Neuronal stem cell (in vitro differentiated cells): ENCODE measurements at regions not wholly inside any gene's neighbourhood (a gene's known extent, or its start where the extent isn't known, plus 50 kb on each side); places are given as distances from the start of the nearest gene placed in this dataset.

ENCODE experiments used
- DNase-seq: peaks from one replicate; pipeline ENCODE4 v3.0.0-alpha.2; 2013; ENCODE audit warnings: low spot score
- H2AFZ ChIP-seq: one replicate; pipeline ENCODE4 v1.6.1; 2013; ENCODE audit warnings: mild to moderate bottlenecking, low read length, inconsistent platforms
- H2AK5ac ChIP-seq: 2 replicates; pipeline ENCODE4 v1.6.1; 2013; ENCODE audit warnings: low read depth, mild to moderate bottlenecking, inconsistent platforms, low read length, moderate library complexity, mixed read lengths
- H2BK120ac ChIP-seq: 2 replicates; pipeline ENCODE4 v1.6.1; 2013; ENCODE audit warnings: low read depth, mild to moderate bottlenecking, inconsistent platforms, low read length, moderate library complexity, mixed read lengths
- H2BK12ac ChIP-seq: one replicate; pipeline ENCODE4 v1.6.1; 2013; ENCODE audit warnings: low read length, inconsistent platforms
- H2BK15ac ChIP-seq: 2 replicates; pipeline ENCODE4 v1.6.1; 2013; ENCODE audit warnings: mild to moderate bottlenecking, low read length, inconsistent platforms, mixed read lengths
- H2BK5ac ChIP-seq: one replicate; pipeline ENCODE4 v1.6.1; 2013; ENCODE audit warnings: inconsistent platforms, mild to moderate bottlenecking, low read length, moderate library complexity
- H3K14ac ChIP-seq: one replicate; pipeline ENCODE4 v1.6.1; 2013; ENCODE audit warnings: low read length, inconsistent platforms
- H3K18ac ChIP-seq: 2 replicates; pipeline ENCODE4 v1.6.1; 2013; ENCODE audit warnings: low read length, inconsistent platforms
- H3K23ac ChIP-seq: 2 replicates; pipeline ENCODE4 v1.6.1; 2013; ENCODE audit warnings: low read depth, mild to moderate bottlenecking, mixed read lengths, low read length, inconsistent platforms; ENCODE audit not compliant: poor library complexity
- H3K27ac ChIP-seq: replicated peaks from 3 replicates; pipeline ENCODE4 v1.5.1; 2013; ENCODE audit warnings: low read length, inconsistent platforms
- H3K27me3 ChIP-seq, 3 experiments: 2 replicates each; pipeline ENCODE4 v1.6.1; 2013; ENCODE audit warnings: low read length in 3 of 3, mild to moderate bottlenecking in 2 of 3, inconsistent platforms in 1 of 3, low read depth in 1 of 3, mixed read lengths in 1 of 3, moderate library complexity in 1 of 3; ENCODE audit not compliant: control insufficient read depth in 3 of 3, insufficient read depth in 3 of 3
- H3K36me3 ChIP-seq, 2 donors: replicated peaks in 1 of 2; 2 replicates each; pipeline ENCODE4 v1.6.1; 2013; ENCODE audit warnings: low read length in 2 of 2; ENCODE audit not compliant: control insufficient read depth in 2 of 2, insufficient read depth in 2 of 2
- H3K4ac ChIP-seq: 2 replicates; pipeline ENCODE4 v1.6.1; 2013; ENCODE audit warnings: inconsistent platforms, mild to moderate bottlenecking, low read length, moderate library complexity
- H3K4me1 ChIP-seq, 2 donors: 1 replicate in 1 of 2; 2 replicates in 1 of 2; pipeline ENCODE4 v1.6.1; 2013; ENCODE audit warnings: low read length in 2 of 2, low read depth in 1 of 2; ENCODE audit not compliant: control insufficient read depth in 2 of 2, insufficient read depth in 1 of 2
- H3K4me2 ChIP-seq: one replicate; pipeline ENCODE4 v1.6.1; 2013; ENCODE audit warnings: mild to moderate bottlenecking, low read length, inconsistent platforms; ENCODE audit not compliant: insufficient read depth, poor library complexity, severe bottlenecking
- H3K4me3 ChIP-seq, 2 donors: 2 replicates each; pipeline ENCODE4 v1.5.1; 2013; ENCODE audit warnings: low read length in 2 of 2, mild to moderate bottlenecking in 2 of 2, inconsistent platforms in 1 of 2, moderate library complexity in 1 of 2
- H3K79me1 ChIP-seq: one replicate; pipeline ENCODE4 v1.6.1; 2013; ENCODE audit warnings: low read depth, mild to moderate bottlenecking, inconsistent platforms, low read length, moderate library complexity
- H3K9ac ChIP-seq: one replicate; pipeline ENCODE4 v1.6.1; 2013; ENCODE audit warnings: mild to moderate bottlenecking, low read depth, low read length, inconsistent platforms; ENCODE audit not compliant: poor library complexity
- H3K9me3 ChIP-seq, 2 donors: replicated peaks in 1 of 2; 2 replicates each; pipeline versions ENCODE3 to v1.6.1; 2013; ENCODE audit warnings: low read length in 2 of 2, mild to moderate bottlenecking in 2 of 2, inconsistent platforms in 1 of 2, low read depth in 1 of 2, mixed read lengths in 1 of 2, moderate library complexity in 1 of 2; ENCODE audit not compliant: control insufficient read depth in 2 of 2, insufficient read depth in 1 of 2
- H4K8ac ChIP-seq: one replicate; pipeline ENCODE4 v1.6.1; 2013; ENCODE audit warnings: low read depth, mild to moderate bottlenecking, inconsistent platforms, low read length, moderate library complexity
- H4K91ac ChIP-seq: one replicate; pipeline ENCODE4 v1.6.1; 2013; ENCODE audit warnings: low read length, low read depth, mild to moderate bottlenecking, inconsistent platforms; ENCODE audit not compliant: poor library complexity
- WGBS, 2 donors: extraction: QIAGEN DNeasy Blood & Tissue Kit; methylation state at CpG; one replicate each; pipeline ENCODE4 v1.1.7; 2013; ENCODE audit warnings: missing lambda C conversion rate in 2 of 2, mixed read lengths in 1 of 2; ENCODE audit not compliant: insufficient read length in 2 of 2, insufficient replicate concordance in 1 of 2; ENCODE audit errors: extremely low coverage in 2 of 2; 5-methylcytosine and 5-hydroxymethylcytosine counted together

GRCh38 chr4:156539376-156539775 is 432.2 kb downstream of the PDGFC start:
- no peak overlapping the region for H3K4me2 ChIP-seq
- H3K9me3 ChIP-seq, result no peaks in the 10 kb centered on the region
- no peak overlapping the region for H2BK12ac ChIP-seq
- no peak overlapping the region for H3K9ac ChIP-seq
- no peaks in the 10 kb centered on the region for H3K36me3 ChIP-seq
- H3K4me3 ChIP-seq, result no peak overlapping the region
- WGBS, 2 donors, result no CpG with 5 or more reads among the region's 1 CpG
- H3K23ac ChIP-seq, result no peak overlapping the region
- no peak overlapping the region for H3K27ac ChIP-seq
- H4K8ac ChIP-seq, result no peak overlapping the region
- H2BK15ac ChIP-seq, result no peak overlapping the region
- H3K4ac ChIP-seq, result no peak overlapping the region
- H2BK5ac ChIP-seq, result no peak overlapping the region
- H2BK120ac ChIP-seq, result no peak overlapping the region
- no peaks in the 10 kb centered on the region for H3K79me1 ChIP-seq
- no peaks in the 10 kb centered on the region for H3K4me1 ChIP-seq
- H2AFZ ChIP-seq, result no peak overlapping the region
- H3K27me3 ChIP-seq, result no peaks in the 10 kb centered on the region
- H3K14ac ChIP-seq, result no peak overlapping the region
- H4K91ac ChIP-seq, result no peak overlapping the region
- H2AK5ac ChIP-seq, result no peak overlapping the region
- no peak for DNase-seq
- H3K18ac ChIP-seq, result no peak overlapping the region

DNA sequence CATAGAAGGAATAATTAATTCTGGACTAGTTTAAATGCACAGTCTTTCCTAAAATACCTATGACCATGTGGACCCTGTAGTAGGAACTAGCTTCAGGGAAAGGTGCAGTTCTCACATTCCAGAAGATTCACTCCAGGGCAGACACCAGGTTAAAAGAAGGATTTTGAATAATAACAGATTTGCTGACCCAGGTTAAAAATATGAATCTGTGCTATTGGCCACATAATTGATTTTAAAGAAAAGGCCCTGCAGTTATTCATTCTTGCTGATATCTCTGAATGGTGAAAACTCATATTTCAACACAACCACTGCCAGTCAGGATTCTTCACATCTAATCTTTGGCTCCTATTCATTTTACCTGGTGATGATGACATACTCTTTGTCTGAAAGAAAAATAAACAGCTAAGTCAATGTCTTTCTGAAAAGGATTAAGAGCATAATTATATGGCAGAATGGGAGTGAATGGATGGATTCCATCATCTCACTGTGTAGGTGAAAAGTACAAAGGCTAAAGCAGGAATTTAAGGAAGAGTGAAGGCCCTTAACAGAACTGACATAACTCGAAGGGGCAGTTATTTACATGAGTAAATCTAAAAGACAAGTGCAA is 432.8 kb downstream of the PDGFC start:
- no peak overlapping the region for H2AFZ ChIP-seq
- no peaks in the 10 kb centered on the region for H3K27me3 ChIP-seq
- H4K91ac ChIP-seq, result no peak overlapping the region
- no peak overlapping the region for H3K23ac ChIP-seq
- H3K4me1 ChIP-seq, result peaks cover 0 to 2% of the 10 kb centered on the region in 2 donors
- H2BK12ac ChIP-seq, result no peak overlapping the region
- no peak overlapping the region for H3K27ac ChIP-seq
- H3K4me2 ChIP-seq, result no peak overlapping the region
- H3K9me3 ChIP-seq, result no peaks in the 10 kb centered on the region
- no peak overlapping the region for H3K4ac ChIP-seq
- no peak overlapping the region for H3K14ac ChIP-seq
- no peak overlapping the region for H2BK5ac ChIP-seq
- H2BK15ac ChIP-seq, result no peak overlapping the region
- no peak overlapping the region for H4K8ac ChIP-seq
- H2BK120ac ChIP-seq, result no peak overlapping the region
- DNase-seq, result no peak
- H3K9ac ChIP-seq, result no peak overlapping the region
- H3K36me3 ChIP-seq, result no peaks in the 10 kb centered on the region
- no peak overlapping the region for H2AK5ac ChIP-seq
- H3K4me3 ChIP-seq, result no peak overlapping the region
- no CpG with 5 or more reads among the region's 1 CpG for whole genome bisulfite sequencing, 2 donors
- H3K79me1 ChIP-seq, result no peaks in the 10 kb centered on the region
- H3K18ac ChIP-seq, result no peak overlapping the region

DNA sequence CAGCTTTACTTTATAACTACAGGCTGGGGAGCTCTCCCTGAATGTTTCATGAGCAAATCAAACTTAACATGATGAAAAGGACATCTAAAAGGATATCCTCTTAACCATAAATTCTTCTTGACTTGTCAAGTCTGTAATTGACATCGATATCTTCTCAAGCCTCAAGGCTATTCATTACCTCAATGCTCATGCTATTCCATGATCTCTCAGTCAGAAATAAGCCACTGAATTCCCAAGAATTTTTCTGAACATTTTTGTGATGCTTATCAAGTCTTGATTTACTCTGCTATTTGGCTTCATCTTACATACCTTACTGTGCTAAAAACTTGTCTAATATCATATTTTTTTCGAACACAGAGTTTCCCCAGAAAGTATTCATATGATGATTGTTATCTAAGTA is 433.4 kb downstream of the PDGFC start:
- H2AFZ ChIP-seq, result no peak overlapping the region
- no peaks in the 10 kb centered on the region for H3K79me1 ChIP-seq
- H2BK15ac ChIP-seq, result no peak overlapping the region
- H4K8ac ChIP-seq, result no peak overlapping the region
- H3K27me3 ChIP-seq, result no peaks in the 10 kb centered on the region
- H4K91ac ChIP-seq, result no peak overlapping the region
- H3K9me3 ChIP-seq, result no peaks in the 10 kb centered on the region
- H3K4me2 ChIP-seq, result no peak overlapping the region
- H3K14ac ChIP-seq, result no peak overlapping the region
- no peak overlapping the region for H3K27ac ChIP-seq
- no peak for DNase-seq
- H2AK5ac ChIP-seq, result no peak overlapping the region
- no peak overlapping the region for H2BK120ac ChIP-seq
- no CpG with 5 or more reads among the region's 2 CpGs for WGBS, 2 donors
- no peak overlapping the region for H3K18ac ChIP-seq
- peaks cover 0 to 2% of the 10 kb centered on the region in 2 donors for H3K4me1 ChIP-seq
- no peak overlapping the region for H2BK12ac ChIP-seq
- no peak overlapping the region for H3K23ac ChIP-seq
- no peak overlapping the region for H2BK5ac ChIP-seq
- H3K36me3 ChIP-seq, result no peaks in the 10 kb centered on the region
- no peak overlapping the region for H3K4me3 ChIP-seq
- H3K9ac ChIP-seq, result no peak overlapping the region
- H3K4ac ChIP-seq, result no peak overlapping the region

DNA sequence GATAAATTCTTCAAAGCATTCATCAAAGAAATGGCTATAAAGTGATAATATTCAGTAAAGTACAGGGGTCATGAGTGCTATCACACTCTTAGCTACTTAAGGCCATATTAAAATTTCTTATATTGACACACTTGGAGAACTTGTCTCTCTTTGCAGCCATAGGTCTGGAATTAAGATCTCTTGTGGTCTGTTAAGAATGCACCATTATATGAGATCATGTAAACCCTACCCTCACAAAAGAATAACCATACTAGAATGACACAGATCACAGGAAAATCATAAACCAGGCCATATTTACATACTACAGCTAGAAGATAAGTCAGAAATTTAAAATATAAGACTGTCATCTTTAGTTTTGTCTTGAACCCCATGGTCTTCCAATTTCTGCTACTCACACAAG is 434.3 kb downstream of the PDGFC start:
- peaks cover 0 to 2% of the 10 kb centered on the region in 2 donors for H3K4me1 ChIP-seq
- H2BK120ac ChIP-seq, result no peak overlapping the region
- no peaks in the 10 kb centered on the region for H3K79me1 ChIP-seq
- no peak for DNase-seq
- H3K4me2 ChIP-seq, result no peak overlapping the region
- H2BK15ac ChIP-seq, result no peak overlapping the region
- no peak overlapping the region for H2BK5ac ChIP-seq
- no peak overlapping the region for H3K4ac ChIP-seq
- H2BK12ac ChIP-seq, result no peak overlapping the region
- no peak overlapping the region for H3K9ac ChIP-seq
- no peak overlapping the region for H2AFZ ChIP-seq
- H4K8ac ChIP-seq, result no peak overlapping the region
- no peak overlapping the region for H3K4me3 ChIP-seq
- H3K9me3 ChIP-seq, result no peaks in the 10 kb centered on the region
- H3K36me3 ChIP-seq, result no peaks in the 10 kb centered on the region
- H4K91ac ChIP-seq, result no peak overlapping the region
- no peak overlapping the region for H3K23ac ChIP-seq
- no peaks in the 10 kb centered on the region for H3K27me3 ChIP-seq
- H3K14ac ChIP-seq, result no peak overlapping the region
- H2AK5ac ChIP-seq, result no peak overlapping the region
- no peak overlapping the region for H3K27ac ChIP-seq
- H3K18ac ChIP-seq, result no peak overlapping the region
